IPS-NIHi7 (cell line): ENCODE measurements at regions not wholly inside any gene's neighbourhood (a gene's known extent, or its start where the extent isn't known, plus 50 kb on each side); places are given as distances from the start of the nearest gene placed in this dataset.
A peak's percentile ranks its signal among the peaks of the same experiment; 100 is the strongest.
"Not testable (repeated sequence)": the region's sequence is repeated elsewhere in the genome, so short reads cannot be mapped to it uniquely, and the experiment has no call there.

Experiments used
- DNase-seq: peaks from one replicate; pipeline ENCODE4 v3.0.0; 2012; ENCODE audit warnings: mixed read lengths; ENCODE audit errors: extremely low spot score

- no peak for DNase-seq
These were observed 82.2 kb upstream of the THBS1 start for GRCh38 chr15:39498629-39499028.

GRCh38 chr15:39499042-39499441, 81.8 kb upstream of the THBS1 start:
- DNase-seq: no peak

GRCh38 chr15:39499681-39500080, 81.2 kb upstream of the THBS1 start:
- DNase-seq: no peak

DNA sequence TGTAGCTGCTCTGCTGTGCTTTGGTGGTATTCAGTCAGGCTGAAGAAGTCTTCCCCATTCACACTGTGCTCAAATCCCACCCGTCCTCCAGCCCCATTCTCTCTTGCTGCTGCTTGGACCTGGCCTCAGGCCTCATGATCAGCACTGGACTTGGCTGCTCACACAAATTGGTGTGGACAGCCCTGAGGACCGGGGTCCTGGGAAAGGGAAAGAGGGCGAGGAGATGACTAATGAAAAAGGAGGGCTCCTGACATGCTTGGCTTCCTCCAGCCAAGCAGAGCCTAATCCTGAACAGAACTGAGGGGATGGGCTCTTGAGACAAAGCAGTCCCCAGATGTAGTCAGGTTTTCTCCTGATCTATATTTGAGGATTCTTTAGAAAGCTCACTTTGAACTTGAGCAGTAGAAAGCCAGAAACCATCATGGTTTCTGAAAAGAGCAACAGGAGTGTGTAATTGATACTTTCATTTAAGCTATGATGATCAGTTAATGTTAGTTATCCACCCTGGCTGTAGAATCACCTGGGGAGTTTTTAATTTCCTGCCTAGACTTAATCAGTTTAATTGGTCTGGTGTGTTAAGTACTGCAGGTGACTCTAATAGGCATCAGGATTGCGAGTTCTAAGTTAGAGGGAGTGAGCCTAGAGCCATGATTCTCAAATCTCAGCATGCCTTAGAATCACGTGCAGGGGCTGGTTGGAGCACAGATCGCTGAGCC, 79.4 kb upstream of the THBS1 start:
- DNase-seq: no peak

- DNase-seq: no peak
These were observed 78.8 kb upstream of the THBS1 start for GRCh38 chr15:39502082-39502447.

GRCh38 chr15:39502611-39503195, 78.2 kb upstream of the THBS1 start:
- no peak for DNase-seq

- DNase-seq: no peak
These were observed 77.4 kb upstream of the THBS1 start for GRCh38 chr15:39503526-39503925.

GRCh38 chr15:39504808-39505207, 76.1 kb upstream of the THBS1 start:
- no peak for DNase-seq

- DNase-seq: no peak
These were observed 74.7 kb upstream of the THBS1 start for GRCh38 chr15:39506146-39506545.

DNA sequence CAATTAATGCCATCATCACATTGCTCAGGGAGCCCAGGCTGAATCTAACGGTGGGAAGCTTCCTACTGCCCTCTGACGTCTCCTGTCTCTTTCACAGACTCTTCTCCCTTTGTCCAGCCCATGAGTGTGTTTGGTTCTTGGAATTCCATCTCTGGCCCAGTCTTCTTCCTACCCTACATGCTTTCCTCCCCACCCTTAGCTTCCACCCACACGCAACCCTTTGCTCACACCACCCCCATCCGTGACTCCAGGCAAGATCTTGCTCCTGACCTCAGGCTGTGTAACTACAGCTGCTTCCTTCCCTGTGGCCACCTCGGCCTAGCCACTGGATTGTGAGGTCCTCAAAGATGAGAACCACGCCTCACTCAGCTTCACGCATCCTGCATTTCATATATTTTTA, 72.3 kb upstream of the THBS1 start:
- no peak for DNase-seq

- DNase-seq: no peak
These were observed 70.7 kb upstream of the THBS1 start for GRCh38 chr15:39510001-39510701.

DNA sequence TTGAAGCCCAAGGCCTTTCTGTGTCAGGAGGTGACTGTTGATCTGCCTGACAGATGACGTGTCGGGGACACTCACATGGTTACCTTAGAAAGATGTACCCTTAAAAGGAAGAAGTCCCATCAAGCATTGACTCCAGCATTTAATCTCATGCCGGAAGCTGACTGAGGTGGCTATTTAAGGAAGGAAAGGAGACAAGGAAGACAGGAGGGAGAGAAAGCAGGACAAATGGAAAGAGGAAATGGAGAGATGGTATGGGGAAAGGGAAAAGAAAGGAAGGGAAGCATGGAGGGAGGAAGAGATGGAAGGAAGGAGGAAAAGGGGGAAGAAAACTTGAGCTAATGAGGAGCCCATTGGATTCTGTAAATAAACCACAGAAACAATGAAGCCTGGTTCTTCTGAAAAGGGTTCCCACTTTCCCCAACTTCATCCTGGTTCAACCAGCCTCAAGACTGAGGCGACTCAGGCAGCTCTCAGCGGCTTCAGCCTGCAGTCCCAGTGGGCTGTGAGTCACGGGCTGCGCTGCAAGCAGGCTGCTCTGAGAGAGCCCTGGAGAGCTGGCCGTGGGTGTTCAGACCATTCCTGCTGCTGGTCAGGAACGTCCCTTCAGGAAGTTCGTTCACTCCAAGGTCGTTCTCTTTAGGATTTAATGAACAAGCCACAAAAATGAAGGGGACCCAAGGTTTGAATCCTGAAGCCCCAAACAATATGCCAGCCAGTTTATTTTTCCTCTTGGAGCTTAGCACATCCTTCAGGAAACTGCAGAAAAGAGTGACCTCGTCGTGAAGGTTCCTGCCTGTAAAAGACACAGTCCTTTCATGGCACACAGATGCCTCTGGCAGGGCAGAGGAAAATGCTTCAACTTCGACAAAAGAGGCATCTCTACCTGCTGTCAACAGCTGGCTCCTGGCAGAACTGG, 69.6 kb upstream of the THBS1 start:
- DNase-seq: peak; percentile 44

GRCh38 chr15:39511916-39512260, 69.0 kb upstream of the THBS1 start:
- DNase-seq: no peak

GRCh38 chr15:39512643-39513042, 68.2 kb upstream of the THBS1 start:
- no peak for DNase-seq

- no peak for DNase-seq
These were observed 66.9 kb upstream of the THBS1 start for GRCh38 chr15:39513936-39514335.

GRCh38 chr15:39514933-39515332, 65.9 kb upstream of the THBS1 start:
- DNase-seq: no peak

DNA sequence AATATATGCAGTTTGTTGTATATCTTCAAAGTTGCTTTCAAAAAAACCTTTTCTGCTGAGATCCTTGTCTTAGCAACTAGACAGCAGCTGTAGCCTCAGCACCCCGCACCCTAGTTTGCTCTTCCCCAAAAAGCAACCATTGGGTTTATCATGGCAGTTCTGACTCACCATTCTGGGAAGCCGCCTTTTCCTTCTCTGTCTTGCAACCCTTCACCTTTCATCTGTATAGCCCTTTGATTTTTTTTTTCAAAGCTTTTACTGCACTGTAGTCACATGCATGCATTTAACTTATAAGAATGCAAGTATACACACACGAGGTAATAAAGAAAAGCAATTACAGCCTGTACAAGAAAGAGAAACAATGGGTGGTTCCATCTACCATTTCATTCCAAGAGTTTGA, 65.1 kb upstream of the THBS1 start:
- DNase-seq: no peak

GRCh38 chr15:39517122-39517855, 63.6 kb upstream of the THBS1 start:
- DNase-seq: no peak

GRCh38 chr15:39523968-39524367, 56.9 kb upstream of the THBS1 start:
- DNase-seq: not testable (repeated sequence)

DNA sequence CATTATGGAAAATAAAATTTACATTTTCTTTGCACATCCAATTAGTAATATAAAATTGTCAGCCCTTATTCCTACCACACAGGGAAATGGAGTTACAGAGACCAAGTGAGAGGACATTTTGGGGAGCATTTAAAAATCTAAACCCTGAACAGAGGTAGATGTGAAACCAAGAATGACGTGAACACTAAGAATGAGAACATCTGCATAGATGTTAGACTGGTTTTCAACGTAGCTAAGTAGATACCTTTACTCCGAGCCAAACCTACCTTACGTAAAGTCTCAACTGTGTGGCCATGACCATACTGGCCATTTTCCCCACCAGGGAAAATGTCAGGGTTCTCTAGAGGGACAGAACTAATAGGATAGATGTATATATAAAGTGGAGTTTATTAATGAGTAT, 51.4 kb upstream of the THBS1 start:
- DNase-seq: no peak

DNA sequence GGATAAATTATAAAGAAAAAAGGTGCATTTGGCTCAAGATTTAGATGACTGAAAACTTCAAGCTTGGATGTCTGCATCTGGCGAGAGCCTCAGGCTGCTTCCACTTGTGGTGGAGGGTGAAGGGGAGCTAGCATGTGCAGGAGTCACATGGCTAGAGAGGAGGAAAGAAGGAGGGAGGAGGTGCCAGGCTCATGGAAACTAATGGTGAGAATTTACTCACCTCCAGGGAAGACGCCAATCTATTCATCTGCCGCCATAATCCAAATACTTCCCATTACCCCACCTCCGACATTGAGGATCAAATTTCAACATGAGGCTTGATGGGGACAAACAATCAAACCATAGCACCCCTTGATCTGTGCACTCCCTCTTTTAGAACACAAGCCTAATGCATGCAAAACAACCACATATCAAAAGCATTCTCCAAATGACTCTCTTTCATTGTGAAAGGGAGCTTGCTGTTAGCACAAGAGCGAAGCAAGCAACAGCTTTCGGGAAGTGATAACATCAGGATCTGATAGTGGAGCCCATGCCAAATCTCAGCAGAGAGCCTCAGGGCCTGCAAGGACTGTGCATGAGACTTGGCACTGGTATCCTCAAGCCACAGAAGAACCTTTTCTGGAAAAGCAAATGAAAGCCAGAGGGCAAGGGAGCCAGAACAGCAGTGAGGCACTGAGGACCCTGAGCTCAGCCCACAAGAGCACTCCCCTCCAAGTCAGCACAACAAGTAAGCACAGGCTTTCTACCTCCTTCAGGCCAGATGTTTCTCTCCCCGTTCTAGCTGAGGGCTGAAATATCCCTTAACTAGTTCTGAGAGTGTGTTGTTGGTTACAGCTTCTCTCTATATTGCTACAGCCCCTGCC, 50.2 kb upstream of the THBS1 start:
- no peak for DNase-seq
